ENCODE measurements at regions not wholly inside any gene's neighbourhood (a gene's known extent, or its start where the extent isn't known, plus 50 kb on each side); places are given as distances from the start of the nearest gene placed in this dataset.
"Not testable (repeated sequence)": the region's sequence is repeated elsewhere in the genome, so short reads cannot be mapped to it uniquely, and the experiment has no call there.

- H3K36me3 ChIP-seq; FAIRE-seq; H3K9me3 ChIP-seq; H3K4me3 ChIP-seq; H3K4me1 ChIP-seq; ATAC-seq; DNase-seq; intact Hi-C loops (cut with DNase I); H3K27ac ChIP-seq; H3K27me3 ChIP-seq: not testable (repeated sequence)
- WGBS, 2 donors, result 90 to 92% methylated on average over 54 to 58 of the region's 59 CpGs
These were observed 1419.2 kb upstream of the PCDH10 start for GRCh38 chr4:131729716-131730398.

- FAIRE-seq; H3K4me3 ChIP-seq; DNase-seq; H3K4me1 ChIP-seq; H3K36me3 ChIP-seq; H3K27me3 ChIP-seq; intact Hi-C loops (cut with DNase I); ATAC-seq; H3K9me3 ChIP-seq; H3K27ac ChIP-seq: not testable (repeated sequence)
- 89 to 91% methylated on average over 21 to 25 of the region's 28 CpGs for WGBS, 2 donors
These were observed 1418.5 kb upstream of the PCDH10 start for GRCh38 chr4:131730574-131730973.

- H3K4me1 ChIP-seq; H3K36me3 ChIP-seq; FAIRE-seq; H3K4me3 ChIP-seq; intact Hi-C loops (cut with DNase I); H3K27me3 ChIP-seq; H3K9me3 ChIP-seq; H3K27ac ChIP-seq; ATAC-seq: not testable (repeated sequence)
- DNase-seq, result peak in 1 of 6 donors; percentile 28
- WGBS, 2 donors, result 94 to 96% methylated on average over 34 to 37 of the region's 47 CpGs
These were observed 1417.0 kb upstream of the PCDH10 start for GRCh38 chr4:131732034-131732630.

- H3K9me3 ChIP-seq; H3K4me3 ChIP-seq; ATAC-seq; H3K4me1 ChIP-seq; DNase-seq; intact Hi-C loops (cut with DNase I); FAIRE-seq; H3K36me3 ChIP-seq; H3K27ac ChIP-seq; H3K27me3 ChIP-seq: not testable (repeated sequence)
- WGBS, 2 donors, result 69 to 92% methylated on average over 10 to 15 of the region's 31 CpGs
These were observed 1414.8 kb upstream of the PCDH10 start for GRCh38 chr4:131734321-131734720.

- H3K27ac ChIP-seq; H3K9me3 ChIP-seq; FAIRE-seq; H3K36me3 ChIP-seq; H3K4me1 ChIP-seq; intact Hi-C loops (cut with DNase I); H3K27me3 ChIP-seq; ATAC-seq; H3K4me3 ChIP-seq: not testable (repeated sequence)
- DNase-seq, result peak in 3 of 6 donors; percentile 20 to 40 (median 36)
- 87 to 94% methylated on average over 18 to 47 of the region's 51 CpGs for WGBS, 2 donors
These were observed 1414.2 kb upstream of the PCDH10 start for GRCh38 chr4:131734851-131735385.

- H3K4me1 ChIP-seq; H3K27me3 ChIP-seq; H3K36me3 ChIP-seq; H3K27ac ChIP-seq; H3K4me3 ChIP-seq; H3K9me3 ChIP-seq; ATAC-seq; intact Hi-C loops (cut with DNase I); FAIRE-seq: not testable (repeated sequence)
- WGBS, 2 donors, result 81 to 92% methylated on average over 14 to 22 of the region's 26 CpGs
- peak in 1 of 6 donors; percentile 16 for DNase-seq
These were observed 1410.1 kb upstream of the PCDH10 start for GRCh38 chr4:131738991-131739390.

GRCh38 chr4:131741836-131742235, 1407.3 kb upstream of the PCDH10 start:
- H3K9me3 ChIP-seq; FAIRE-seq; H3K36me3 ChIP-seq; H3K4me3 ChIP-seq; DNase-seq; intact Hi-C loops (cut with DNase I); H3K27ac ChIP-seq; H3K27me3 ChIP-seq; H3K4me1 ChIP-seq; ATAC-seq: not testable (repeated sequence)
- 99% methylated on average over 8 of the region's 27 CpGs; no CpG with 5 or more reads in 1 of the 2 donors for WGBS, 2 donors

GRCh38 chr4:131742536-131743205, 1406.4 kb upstream of the PCDH10 start:
- H3K36me3 ChIP-seq; H3K27ac ChIP-seq; intact Hi-C loops (cut with DNase I); H3K9me3 ChIP-seq; H3K4me3 ChIP-seq; H3K27me3 ChIP-seq; H3K4me1 ChIP-seq; ATAC-seq; FAIRE-seq: not testable (repeated sequence)
- WGBS, 2 donors, result 93 to 96% methylated on average over 26 to 30 of the region's 45 CpGs
- DNase-seq, result peak in 2 of 6 donors; percentile 19 to 29

GRCh38 chr4:131743348-131743747, 1405.7 kb upstream of the PCDH10 start:
- intact Hi-C loops (cut with DNase I); H3K27ac ChIP-seq; H3K27me3 ChIP-seq; H3K4me1 ChIP-seq; H3K9me3 ChIP-seq; ATAC-seq; H3K36me3 ChIP-seq; H3K4me3 ChIP-seq; FAIRE-seq: not testable (repeated sequence)
- 81% methylated on average over 9 of the region's 20 CpGs; no CpG with 5 or more reads in 1 of the 2 donors for WGBS, 2 donors
- peak in 2 of 6 donors; percentile 22 to 35 for DNase-seq

- H3K27ac ChIP-seq; ATAC-seq; H3K9me3 ChIP-seq; intact Hi-C loops (cut with DNase I); H3K4me1 ChIP-seq; FAIRE-seq; H3K36me3 ChIP-seq; H3K4me3 ChIP-seq; H3K27me3 ChIP-seq: not testable (repeated sequence)
- 94% methylated on average over 18 of the region's 34 CpGs; no CpG with 5 or more reads in 1 of the 2 donors for WGBS, 2 donors
- peak in 1 of 6 donors; percentile 15 for DNase-seq
These were observed 1401.9 kb upstream of the PCDH10 start for GRCh38 chr4:131747203-131747602.

- WGBS, 2 donors, result 78 to 93% methylated on average over 12 of the region's 31 CpGs
- H3K27me3 ChIP-seq; H3K36me3 ChIP-seq; H3K4me1 ChIP-seq; FAIRE-seq; ATAC-seq; H3K9me3 ChIP-seq; intact Hi-C loops (cut with DNase I); H3K4me3 ChIP-seq; H3K27ac ChIP-seq: not testable (repeated sequence)
- peak in 1 of 6 donors; percentile 75 for DNase-seq
These were observed 1399.9 kb upstream of the PCDH10 start for GRCh38 chr4:131749224-131749623.

- H3K36me3 ChIP-seq; H3K27me3 ChIP-seq; intact Hi-C loops (cut with DNase I); FAIRE-seq; H3K4me3 ChIP-seq; H3K9me3 ChIP-seq; ATAC-seq; H3K4me1 ChIP-seq; H3K27ac ChIP-seq: not testable (repeated sequence)
- peak in 3 of 6 donors; percentile 31 to 41 (median 38) for DNase-seq
- WGBS, 2 donors, result 86 to 97% methylated on average over 14 to 15 of the region's 25 CpGs
These were observed 1399.1 kb upstream of the PCDH10 start for GRCh38 chr4:131750006-131750405.

All from pancreas (tissue), 10 donors.